Lung (tissue), 11 donors: ENCODE measurements at regions not wholly inside any gene's neighbourhood (a gene's known extent, or its start where the extent isn't known, plus 50 kb on each side); places are given as distances from the start of the nearest gene placed in this dataset.

Source experiments
- ATAC-seq: fragments of 200-7000 bp; cut with Tn5 transposase; one replicate; pipeline ENCODE4 v1.9.1; 2020; ENCODE audit warnings: moderate number of reproducible peaks; ENCODE audit not compliant: insufficient read depth, low FRiP score
- DNase-seq, 3 donors: peaks; one replicate each; pipeline ENCODE4 v3.0.0-alpha.2; 2013 to 2017
- H3K27ac ChIP-seq, 2 donors: one replicate each; pipeline ENCODE4 v1.5.1; 2013; ENCODE audit warnings: mild to moderate bottlenecking in 2 of 2, moderate library complexity in 2 of 2, control low read depth in 1 of 2, inconsistent platforms in 1 of 2, low read depth in 1 of 2, low read length in 1 of 2
- H3K27me3 ChIP-seq, 3 donors: one replicate each; pipeline ENCODE4 v1.5.1; 2013; ENCODE audit warnings: low read length in 2 of 3; ENCODE audit not compliant: control insufficient read depth in 3 of 3, insufficient read depth in 3 of 3
- H3K36me3 ChIP-seq, 4 donors: one replicate each; pipeline ENCODE4 v1.5.1; 2013; ENCODE audit warnings: low read length in 4 of 4, mild to moderate bottlenecking in 1 of 4, moderate library complexity in 1 of 4; ENCODE audit not compliant: control insufficient read depth in 4 of 4, insufficient read depth in 4 of 4
- H3K4me1 ChIP-seq, 5 donors: one replicate each; pipeline ENCODE4 v1.5.1; 2013; ENCODE audit warnings: low read length in 5 of 5, mild to moderate bottlenecking in 2 of 5, moderate library complexity in 1 of 5; ENCODE audit not compliant: control insufficient read depth in 5 of 5, insufficient read depth in 5 of 5
- H3K4me3 ChIP-seq: one replicate; pipeline ENCODE4 v1.5.1; 2013; ENCODE audit warnings: mild to moderate bottlenecking, control low read depth, moderate library complexity
- H3K9ac ChIP-seq, 2 donors: one replicate each; pipeline ENCODE4 v1.5.1; 2013; ENCODE audit warnings: low read length in 2 of 2, control low read depth in 1 of 2; ENCODE audit not compliant: insufficient read depth in 1 of 2
- H3K9me3 ChIP-seq, 4 donors: one replicate each; pipeline ENCODE4 v1.5.1; 2013; ENCODE audit warnings: low read length in 3 of 4, mild to moderate bottlenecking in 1 of 4, moderate library complexity in 1 of 4; ENCODE audit not compliant: control insufficient read depth in 4 of 4, insufficient read depth in 3 of 4
- CTCF ChIP-seq: IDR thresholded peaks from 2 replicates; pipeline ENCODE4 v1.5.1; 2012; ENCODE audit warnings: mild to moderate bottlenecking; ENCODE audit errors: control extremely low read depth, extremely low read depth
- WGBS, 2 donors: extraction: QIAGEN DNeasy Blood & Tissue Kit; methylation state at CpG; one replicate each; pipeline ENCODE4 v1.1.7; 2013; 5-methylcytosine and 5-hydroxymethylcytosine counted together
- donor health status: control.
- donor health status: control.
- donor health status: Bipolar disorder and iron deficiency.
- donor health status: healthy.
- donor health status: DM: yes; HTN: yes; CAD: no.

GRCh38 chr5:31130676-31131075 lies 62.8 kb upstream of the CDH6 start:
- Histone ChIP-seq H3K9me3 (peaks cover 0 to 4% (median 0%) of the 10 kb centered on the region in 4 donors), H3K4me1 (no peaks in the 10 kb centered on the region), H3K27me3 (no peaks in the 10 kb centered on the region), H3K4me3 (no peak overlapping the region), H3K36me3 (no peaks in the 10 kb centered on the region), H3K27ac (no peak overlapping the region), H3K9ac (no peak overlapping the region)
- 75 to 82% methylated on average over 2 of the region's 2 CpGs for WGBS, 2 donors
- no peak for ATAC-seq
- TF ChIP-seq CTCF, result no peak
- DNase-seq, result no peak

- ATAC-seq (no peak), DNase-seq (no peak)
- Histone ChIP-seq H3K36me3 (no peaks in the 10 kb centered on the region), H3K9ac (no peak overlapping the region), H3K27ac (no peak overlapping the region), H3K27me3 (no peaks in the 10 kb centered on the region), H3K4me3 (no peak overlapping the region), H3K4me1 (peaks cover 0 to 6% (median 0%) of the 10 kb centered on the region in 5 donors), H3K9me3 (peaks cover 0 to 4% (median 0%) of the 10 kb centered on the region in 4 donors)
- WGBS, 2 donors, result 90 to 92% methylated on average over 5 of the region's 5 CpGs
- no peak for TF ChIP-seq CTCF
Measured at GRCh38 chr5:31124651-31125305, 68.7 kb upstream of the CDH6 start.

GRCh38 chr5:31124026-31124425 lies 69.5 kb upstream of the CDH6 start:
- WGBS, 2 donors, result 75 to 90% methylated on average over 1 of the region's 1 CpG
- Histone ChIP-seq H3K4me1 (peaks cover 0 to 6% (median 0%) of the 10 kb centered on the region in 5 donors), H3K9ac (no peak overlapping the region)

More at GRCh38 chr5:31124026-31124425, 69.5 kb upstream of the CDH6 start:
- ATAC-seq, result no peak
- H3K4me3 ChIP-seq, result no peak overlapping the region
- H3K27ac ChIP-seq, result no peak overlapping the region
- DNase-seq, result no peak
- H3K36me3 ChIP-seq, result no peaks in the 10 kb centered on the region
- peaks cover 0 to 4% (median 0%) of the 10 kb centered on the region in 4 donors for H3K9me3 ChIP-seq
- H3K27me3 ChIP-seq, result no peaks in the 10 kb centered on the region
- TF ChIP-seq CTCF, result no peak
